ENCODE measurements at regions not wholly inside any gene's neighbourhood (a gene's known extent, or its start where the extent isn't known, plus 50 kb on each side); places are given as distances from the start of the nearest gene placed in this dataset.
"Not testable (repeated sequence)": the region's sequence is repeated elsewhere in the genome, so short reads cannot be mapped to it uniquely, and the experiment has no call there.

- ATAC-seq (no peak), DNase-seq (ENCODE audit: low spot score) (no peak)
- intact Hi-C loops (cut with DNase I), result no loop called here
These were observed 322.9 kb downstream of the SETD4 start for GRCh38 chr21:35737449-35737848.

DNA sequence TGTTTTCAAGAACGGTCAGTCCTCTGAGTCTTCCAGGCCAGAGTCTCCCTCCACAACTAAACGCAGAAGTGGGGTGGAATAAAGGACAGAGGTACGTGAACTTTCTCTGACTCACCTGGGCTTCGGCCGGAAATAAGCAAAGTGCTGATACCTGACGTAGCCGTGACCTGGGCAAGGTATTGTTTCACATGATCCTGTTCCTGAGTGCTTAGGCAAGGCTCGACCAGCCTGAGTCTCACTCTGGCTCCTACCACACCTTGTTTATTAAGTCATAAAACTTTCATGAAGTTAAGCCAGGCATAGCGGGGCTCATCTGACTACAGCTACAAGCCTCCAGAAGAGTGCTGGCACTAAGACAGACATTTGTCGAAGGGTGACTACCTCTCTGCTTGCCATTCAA, 327.5 kb downstream of the SETD4 start:
- intact Hi-C loops (cut with DNase I), result no loop called here
- DNase-seq (ENCODE audit: low spot score) (no peak), ATAC-seq (no peak)

GRCh38 chr21:35730325-35730724, 330.0 kb downstream of the SETD4 start:
- intact Hi-C loops (cut with DNase I), result no loop called here

GRCh38 chr21:35727830-35728229, 332.5 kb downstream of the SETD4 start:
- no peak for DNase-seq (ENCODE audit: low spot score)
- intact Hi-C loops (cut with DNase I), result no loop called here
- ATAC-seq, result peak; percentile 55

More at GRCh38 chr21:35730325-35730724, 330.0 kb downstream of the SETD4 start:
- ATAC-seq (no peak), DNase-seq (ENCODE audit: low spot score) (no peak)

DNA sequence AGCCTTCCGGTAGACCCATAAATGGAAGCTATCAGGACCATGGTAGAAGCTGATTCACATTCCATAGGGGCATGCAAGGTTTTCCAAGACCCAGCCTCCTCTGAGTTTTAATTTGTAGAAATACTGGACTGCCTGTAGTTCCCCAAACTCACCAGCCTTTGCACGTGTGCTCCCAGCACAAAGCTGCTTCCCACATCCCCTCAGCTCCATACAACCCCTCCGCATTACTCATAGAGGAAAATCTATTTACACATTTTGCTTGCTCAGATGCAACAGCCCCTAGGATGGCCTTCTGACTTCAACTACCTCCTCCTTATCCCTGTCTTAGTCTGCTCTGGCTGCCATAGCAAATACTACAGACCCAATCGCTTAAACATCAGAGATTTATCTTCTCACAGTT, 336.2 kb downstream of the SETD4 start:
- ATAC-seq, result no peak
- intact Hi-C loops (cut with DNase I), result no loop called here
- no peak for DNase-seq (ENCODE audit: low spot score)

DNA sequence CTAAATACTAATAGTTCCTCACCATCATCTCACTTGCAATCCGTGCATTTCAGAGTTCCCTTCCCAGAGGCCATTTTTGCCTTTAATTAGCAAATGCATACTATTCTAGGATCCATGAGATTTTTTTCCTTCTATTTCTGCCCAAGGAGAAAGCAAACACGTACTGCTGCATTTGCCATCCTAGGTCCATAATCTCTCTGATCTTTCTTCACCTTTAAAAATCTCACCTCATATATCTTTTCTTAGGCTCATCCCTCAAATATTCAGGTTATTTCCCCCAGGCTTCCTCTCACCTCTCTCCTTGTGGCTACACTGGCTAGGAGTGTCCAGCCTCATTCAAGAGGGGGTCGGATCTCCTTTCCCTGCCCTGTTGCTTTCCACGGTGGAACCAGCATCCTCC, 338.6 kb downstream of the SETD4 start:
- intact Hi-C loops (cut with DNase I), result no loop called here
- no peak for DNase-seq (ENCODE audit: low spot score)
- no peak for ATAC-seq

GRCh38 chr21:35720208-35720731, 340.1 kb downstream of the SETD4 start:
- intact Hi-C loops (cut with DNase I), result no loop called here

DNA sequence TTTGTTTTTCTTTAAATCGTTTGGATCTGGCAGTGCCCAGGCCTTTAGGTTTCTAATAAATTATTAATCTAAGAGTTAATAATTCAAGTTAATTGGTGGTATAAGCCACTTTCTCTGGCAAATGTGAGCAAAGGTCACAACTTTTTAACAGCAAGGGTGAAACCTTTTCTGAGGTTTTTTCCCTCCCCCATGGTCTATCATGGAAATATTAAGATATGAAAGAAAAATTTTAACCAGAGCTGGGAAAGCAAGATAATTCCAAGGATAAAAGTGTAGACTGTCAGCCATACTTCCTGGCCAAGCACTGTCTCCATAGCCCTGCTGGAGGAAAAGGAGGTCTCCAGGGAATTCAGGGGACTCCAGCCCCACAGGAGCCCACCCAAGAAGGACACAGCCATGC, 341.2 kb downstream of the SETD4 start:
- ATAC-seq, result no peak
- DNase-seq (ENCODE audit: low spot score), result no peak
- intact Hi-C loops (cut with DNase I), result no loop called here

More at GRCh38 chr21:35720208-35720731, 340.1 kb downstream of the SETD4 start:
- DNase-seq (ENCODE audit: low spot score), result no peak
- ATAC-seq, result peak; percentile 59

GRCh38 chr21:35716876-35717565, 343.3 kb downstream of the SETD4 start:
- intact Hi-C loops (cut with DNase I), result no loop called here
- ATAC-seq (no peak), DNase-seq (ENCODE audit: low spot score) (no peak)

DNA sequence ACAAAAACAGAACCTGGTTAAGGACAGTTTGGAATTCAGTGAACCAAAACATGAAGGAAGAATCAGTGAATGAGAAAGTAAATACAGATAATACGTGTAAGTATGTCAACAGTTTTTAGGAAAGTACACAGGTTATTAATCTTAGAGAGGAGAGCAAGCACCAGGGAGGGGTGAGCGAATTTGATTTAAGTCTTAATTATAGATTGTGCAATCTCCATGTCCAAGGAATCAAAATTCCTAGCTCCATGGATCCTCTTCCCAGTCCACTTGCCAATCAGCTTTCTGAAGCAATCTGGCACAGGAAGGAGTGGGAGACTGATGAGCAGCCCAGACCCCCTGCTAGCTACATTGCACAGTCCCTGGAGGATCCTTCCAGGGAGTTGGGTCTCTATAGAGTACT, 346.4 kb downstream of the SETD4 start:
- ATAC-seq, result no peak
- intact Hi-C loops (cut with DNase I), result no loop called here
- no peak for DNase-seq (ENCODE audit: low spot score)

- ATAC-seq (no peak), DNase-seq (ENCODE audit: low spot score) (no peak)
- intact Hi-C loops (cut with DNase I), result no loop called here
These were observed 348.7 kb downstream of the SETD4 start for GRCh38 chr21:35711661-35712060.

DNA sequence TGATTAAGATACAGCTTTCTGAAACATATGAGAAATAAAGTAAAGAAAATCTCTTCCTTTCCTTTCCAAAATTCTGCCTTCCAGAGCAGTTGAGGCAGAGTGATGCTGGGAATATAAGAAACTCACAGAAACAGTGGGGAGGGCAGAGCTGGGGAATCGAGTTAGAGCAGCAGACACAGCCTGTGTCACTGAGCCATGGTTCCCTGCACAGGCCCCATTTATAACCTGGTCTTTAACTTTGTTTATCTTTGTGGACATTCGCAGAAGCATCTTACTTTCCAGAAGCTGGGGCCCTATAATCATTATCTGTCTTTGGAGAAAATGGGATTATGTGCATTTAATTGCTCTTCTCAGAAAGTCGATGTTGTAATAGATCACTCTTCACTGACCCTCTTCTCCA, 349.1 kb downstream of the SETD4 start:
- ATAC-seq (no peak), DNase-seq (ENCODE audit: low spot score) (no peak)
- intact Hi-C loops (cut with DNase I), result no loop called here

DNA sequence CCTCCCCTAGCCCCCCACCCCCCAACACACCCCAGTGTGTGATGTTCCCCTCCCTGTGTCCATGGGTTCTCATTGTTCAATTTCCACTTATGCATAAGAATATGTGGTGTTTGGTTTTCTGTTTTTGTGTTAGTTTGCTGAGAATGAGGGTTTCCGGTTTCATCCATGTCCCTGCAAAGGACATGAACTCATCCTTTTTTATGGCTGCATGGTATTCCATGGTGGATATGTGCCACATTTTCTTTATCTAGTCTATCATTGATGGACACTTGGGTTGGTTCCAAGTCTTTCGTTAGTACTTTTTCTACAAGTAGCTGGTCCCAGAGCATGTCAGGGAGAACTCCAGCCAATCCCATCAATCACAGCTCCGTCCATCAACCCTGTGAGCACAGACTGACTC, 350.3 kb downstream of the SETD4 start:
- DNase-seq (ENCODE audit: low spot score); ATAC-seq; intact Hi-C loops (cut with DNase I): not testable (repeated sequence)

- no peak for ATAC-seq
- intact Hi-C loops (cut with DNase I), result no loop called here
These were observed 354.4 kb downstream of the SETD4 start for GRCh38 chr21:35705888-35706287.

GRCh38 chr21:35705237-35705887, 355.0 kb downstream of the SETD4 start:
- intact Hi-C loops (cut with DNase I), result no loop called here
- ATAC-seq, result no peak
- no peak for DNase-seq (ENCODE audit: low spot score)

More at GRCh38 chr21:35705888-35706287, 354.4 kb downstream of the SETD4 start:
- no peak for DNase-seq (ENCODE audit: low spot score)

GRCh38 chr21:35703704-35704103, 356.6 kb downstream of the SETD4 start:
- intact Hi-C loops (cut with DNase I), result no loop called here
- ATAC-seq (no peak), DNase-seq (ENCODE audit: low spot score) (no peak)

- DNase-seq (ENCODE audit: low spot score) (no peak), ATAC-seq (no peak)
- intact Hi-C loops (cut with DNase I), result no loop called here
These were observed 361.0 kb downstream of the SETD4 start for GRCh38 chr21:35699361-35699760.

- DNase-seq (ENCODE audit: low spot score) (peak; percentile 90), ATAC-seq (peak; percentile 93)
- intact Hi-C loops (cut with DNase I), result no loop called here
These were observed 363.0 kb downstream of the SETD4 start for GRCh38 chr21:35697321-35697808.

DNA sequence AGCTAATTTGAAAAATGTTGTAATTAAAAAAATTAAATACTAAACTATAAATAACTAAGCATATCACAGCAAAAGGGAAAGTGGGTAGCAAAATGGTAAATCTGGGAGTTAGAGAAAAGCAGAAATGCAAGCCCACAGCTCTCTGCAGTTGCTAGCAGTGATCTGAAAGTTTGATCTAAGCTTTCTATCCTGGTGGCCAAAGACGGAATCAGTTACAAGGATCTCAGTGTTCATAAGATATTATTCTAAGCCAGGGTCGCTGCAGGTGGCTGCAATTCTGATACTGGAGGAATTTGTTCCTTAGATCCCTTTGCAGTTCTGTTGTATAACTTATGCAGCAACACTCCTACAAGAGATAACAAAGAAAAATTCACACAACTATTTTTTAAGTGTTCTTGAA, 363.7 kb downstream of the SETD4 start:
- intact Hi-C loops (cut with DNase I), result no loop called here
- ATAC-seq, result peak; percentile 47

DNA sequence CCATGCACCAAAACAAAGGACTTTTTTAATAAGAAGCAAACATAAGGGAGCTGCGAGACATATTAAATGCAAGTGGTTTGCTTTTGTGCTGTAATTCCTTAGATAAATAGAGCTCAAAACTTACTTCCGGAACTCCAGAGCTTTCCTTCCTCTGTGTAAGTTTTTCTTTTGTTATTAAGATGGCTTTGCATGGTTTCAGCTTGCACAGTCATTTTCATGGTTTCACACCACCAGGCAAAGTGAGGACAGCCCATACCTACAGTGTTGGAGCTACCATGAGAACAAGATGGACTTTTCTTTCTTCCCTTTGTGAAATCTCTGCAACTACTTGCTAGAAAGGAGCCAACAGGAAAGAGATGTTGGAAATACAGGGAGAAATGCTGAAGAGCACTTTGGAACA, 368.0 kb downstream of the SETD4 start:
- DNase-seq (ENCODE audit: low spot score) (no peak), ATAC-seq (no peak)
- intact Hi-C loops (cut with DNase I), result loop anchor here (5.0 kb wide), 1 partner anchor 70 kb away; no protein-coding TSS in a partner anchor

More for the DNA sequence above, 363.7 kb downstream of the SETD4 start:
- DNase-seq (ENCODE audit: low spot score), result no peak
